HepG2 (cell line): ENCODE measurements at regions not wholly inside any gene's neighbourhood (a gene's known extent, or its start where the extent isn't known, plus 50 kb on each side); places are given as distances from the start of the nearest gene placed in this dataset.

Source experiments
- ATAC-seq: fragments of 200-7000 bp; cut with Tn5 transposase; 3 replicates; pipeline ENCODE4 v1.9.1; 2020; ENCODE audit warnings: mild to moderate bottlenecking, moderate library complexity
- BruUV-seq: library from RNA; stranded (reverse); fragments of 400-500 nt; replicated peaks from 2 replicates; lab custom pipeline; 2021; lab: Mats Ljungman, UMichigan
- CTCF ChIA-PET: fragments of 300-600 bp; formaldehyde crosslinking; extraction: SDS; loops from one replicate; lab custom pipeline; 2021; ENCODE audit warnings: low total read pairs, inconsistent platforms, low intra/inter-chr PET ratio; lab: Yijun Ruan, JAX
- POLR2A ChIA-PET: fragments of 350-600 bp; sonication (Branson Sonifier 250); formaldehyde crosslinking; loops from one replicate; lab custom pipeline; 2020; ENCODE audit warnings: antibody characterized with exemption, inconsistent platforms; lab: Yijun Ruan, JAX
- DNase-seq: peaks from one replicate; pipeline ENCODE4 v3.0.0-alpha.2; 2015; ENCODE audit warnings: low spot score
- FAIRE-seq: peaks from 3 replicates; lab custom pipeline; 2011; peaks lifted over from hg19 to GRCh38; lab: Jason Lieb, UNC
- H2AFZ ChIP-seq: one replicate; pipeline ENCODE4 v1.6.1; 2011; ENCODE audit warnings: low read length, inconsistent platforms
- H3K27ac ChIP-seq: fragments of 300-600 bp; 3 replicates; pipeline ENCODE4 v1.8.0; 2011; ENCODE audit warnings: mixed run types, mild to moderate bottlenecking, mixed read lengths, low read length, inconsistent platforms; ENCODE audit not compliant: insufficient read depth; ENCODE audit errors: extremely low read length
- H3K27me3 ChIP-seq, 2 experiments: fragments of 200-600 bp in 1 of 2; 2 replicates in 1 of 2; 3 replicates in 1 of 2; pipeline versions ENCODE4 v1.6.0 to v1.8.0; 2011; ENCODE audit warnings: low read length in 2 of 2, mild to moderate bottlenecking in 2 of 2, moderate library complexity in 2 of 2, inconsistent platforms in 1 of 2; ENCODE audit not compliant: insufficient read depth in 2 of 2, control insufficient read depth in 1 of 2
- H3K36me3 ChIP-seq, 2 experiments: fragments of 200-600 bp in 1 of 2; replicated peaks in 1 of 2; 2 replicates in 1 of 2; 3 replicates in 1 of 2; pipeline versions ENCODE4 v1.5.1 to v1.8.0; 2011; ENCODE audit warnings: low read length in 2 of 2, inconsistent platforms in 1 of 2; ENCODE audit not compliant: insufficient read depth in 2 of 2, control insufficient read depth in 1 of 2
- H3K4me1 ChIP-seq: 2 replicates; pipeline ENCODE4 v1.5.1; 2012; ENCODE audit warnings: low read length, inconsistent platforms; ENCODE audit not compliant: insufficient read depth
- H3K4me2 ChIP-seq: 2 replicates; pipeline ENCODE4 v1.6.0; 2011; ENCODE audit warnings: low read depth, low read length, inconsistent platforms
- H3K4me3 ChIP-seq, 3 experiments: fragments of 200-600 bp in 1 of 3; sonication (generic), shearing (Covaris generic) in 1 of 3; replicated peaks in 1 of 3; 2 replicates each; pipeline ENCODE4 v1.5.1; 2011 to 2016; ENCODE audit warnings: low read length in 3 of 3, inconsistent platforms in 2 of 3, low read depth in 2 of 3, mild to moderate bottlenecking in 2 of 3, control low read depth in 1 of 3, mixed read lengths in 1 of 3; ENCODE audit not compliant: insufficient read depth in 1 of 3
- H3K79me2 ChIP-seq: one replicate; pipeline ENCODE4 v1.6.1; 2011; ENCODE audit warnings: low read length, inconsistent platforms; ENCODE audit not compliant: insufficient read depth
- H3K9ac ChIP-seq: 2 replicates; pipeline ENCODE4 v1.6.0; 2011; ENCODE audit warnings: mild to moderate bottlenecking, low read depth, low read length, inconsistent platforms; ENCODE audit not compliant: insufficient read depth
- H3K9me3 ChIP-seq: 2 replicates; pipeline ENCODE4 v1.5.1; 2012; ENCODE audit warnings: mild to moderate bottlenecking, low read length
- H4K20me1 ChIP-seq: 2 replicates; pipeline ENCODE4 v1.6.0; 2011; ENCODE audit warnings: inconsistent platforms, mild to moderate bottlenecking, low read length, moderate library complexity; ENCODE audit not compliant: insufficient read depth
- ATF6 ChIP-seq: sonication (generic); formaldehyde crosslinking; conservative IDR thresholded peaks from 2 replicates; pipeline ENCODE4 v1.4.0; 2020; ENCODE audit warnings: missing genetic modification reagents
- CBX2 ChIP-seq, 2 experiments: fragments of 200-600 bp in 1 of 2; sonication (generic); formaldehyde crosslinking in 1 of 2; IDR thresholded peaks; 2 replicates each; pipeline versions ENCODE4 v1.7.0 to v1.8.1; 2018 to 2022; ENCODE audit warnings: low read depth in 2 of 2, low read length in 1 of 2, mild to moderate bottlenecking in 1 of 2, missing genetic modification reagents in 1 of 2
- FOXM1 ChIP-seq: sonication (generic); formaldehyde crosslinking; IDR thresholded peaks from 2 replicates; pipeline ENCODE4 v1.5.0; 2020; ENCODE audit warnings: missing genetic modification reagents
- HNRNPLL ChIP-seq: fragments of 200-400 bp; formaldehyde crosslinking; IDR thresholded peaks from 2 replicates; pipeline ENCODE4 v1.6.1; 2017; ENCODE audit warnings: mild to moderate bottlenecking, low read depth, low read length; ENCODE audit not compliant: poor library complexity, severe bottlenecking
- LRRFIP1 ChIP-seq: sonication (generic); formaldehyde crosslinking; conservative IDR thresholded peaks from 2 replicates; pipeline ENCODE4 v1.4.0; 2020; ENCODE audit warnings: missing genetic modification reagents
- NCOA2 ChIP-seq: sonication (generic); formaldehyde crosslinking; IDR thresholded peaks from 2 replicates; pipeline ENCODE4 v1.8.0; 2022; ENCODE audit warnings: inconsistent platforms
- NFRKB ChIP-seq: fragments of 450-650 bp; IDR thresholded peaks from 2 replicates; pipeline ENCODE4 v1.6.1; 2017
- NR2F2 ChIP-seq: IDR thresholded peaks from 2 replicates; pipeline ENCODE4 v1.6.1; 2012; ENCODE audit warnings: low read depth, inconsistent platforms, borderline replicate concordance
- PTBP1 ChIP-seq: fragments of 200-400 bp; formaldehyde crosslinking; IDR thresholded peaks from 2 replicates; pipeline ENCODE4 v1.6.1; 2018; ENCODE audit warnings: low read length, low read depth; ENCODE audit not compliant: poor library complexity, severe bottlenecking
- UBTF ChIP-seq: sonication (generic); formaldehyde crosslinking; IDR thresholded peaks from 2 replicates; pipeline ENCODE4 v1.4.0; 2020; ENCODE audit warnings: mild to moderate bottlenecking, missing genetic modification reagents
- ZNF607 ChIP-seq: sonication (generic); formaldehyde crosslinking; IDR thresholded peaks from 2 replicates; pipeline ENCODE4 v1.5.1; 2020; ENCODE audit warnings: missing genetic modification reagents, mild to moderate bottlenecking, borderline replicate concordance
- WGBS: methylation state at CpG from one replicate; pipeline ENCODE4 v1.1.6; 2017; ENCODE audit warnings: low lambda C conversion rate; 5-methylcytosine and 5-hydroxymethylcytosine counted together
- in situ Hi-C: cut with HindIII; loops from 2 replicates; pipeline ENCODE4 v1.10.0; 2017; ENCODE audit warnings: low pct_unique_long_range_greater_than_20kb; ENCODE audit not compliant: extremely low pct_ligation_motif_present
- intact Hi-C: fragments of 100-400 bp; cut with micrococcal nuclease; formaldehyde crosslinking; loops from one replicate; pipeline ENCODE4 v1.10.0; 2022; ENCODE audit not compliant: unreplicated experiment

- TF ChIP-seq ZNF607 (CRISPR knock-in tag) (no peak), FOXM1 (CRISPR knock-in tag) (no peak), PTBP1 (no peak), NFRKB (no peak), NCOA2 (CRISPR knock-in tag) (no peak)
These were observed 169.5 kb downstream of the HRH4 start (continued) for GRCh38 chr18:24629921-24630320.

GRCh38 chr18:24630346-24630880 is 170.0 kb downstream of the HRH4 start:
- no peaks in the 10 kb centered on the region for H3K36me3 ChIP-seq
- H2AFZ ChIP-seq: no peak overlapping the region
- CTCF ChIA-PET: no interaction called here
- H3K9ac ChIP-seq: no peak overlapping the region
- in situ Hi-C loops (no loop called here), intact Hi-C loops (no loop called here)
- no peak overlapping the region for H3K4me3 ChIP-seq
- H4K20me1 ChIP-seq: no peaks in the 10 kb centered on the region
- BruUV-seq: no TSS peak
- H3K9me3 ChIP-seq: no peaks in the 10 kb centered on the region
- H3K79me2 ChIP-seq: no peaks in the 10 kb centered on the region
- no peak overlapping the region for H3K27ac ChIP-seq
- H3K4me1 ChIP-seq: no peaks in the 10 kb centered on the region
- TF ChIP-seq CBX2 (IDR thresholded peaks at IDR 0.05; ENCODE audit: low read depth, low read length): no peak
- TF ChIP-seq CBX2 (CRISPR knock-in tag; IDR thresholded peaks at IDR 0.05; ENCODE audit: low read depth): no peak
- no peak for TF ChIP-seq HNRNPLL
- no peak for TF ChIP-seq ATF6 (CRISPR knock-in tag)
- TF ChIP-seq UBTF: no peak
- TF ChIP-seq NR2F2: no peak
- TF ChIP-seq LRRFIP1 (CRISPR knock-in tag): no peak
- TF ChIP-seq, all 625 proteins: peak for 0
- H3K4me2 ChIP-seq: no peak overlapping the region
- WGBS: 15% methylated on average over 10 of the region's 10 CpGs
- ATAC-seq: no peak
- DNase-seq: no peak
- POLR2A ChIA-PET: no interaction called here
- H3K27me3 ChIP-seq: peaks cover 2 to 6% of the 10 kb centered on the region in 2 experiments; a peak in 3 of 5 replicates
- FAIRE-seq: no peak
